ENCODE measurements at regions not wholly inside any gene's neighbourhood (a gene's known extent, or its start where the extent isn't known, plus 50 kb on each side); places are given as distances from the start of the nearest gene placed in this dataset.

DNA sequence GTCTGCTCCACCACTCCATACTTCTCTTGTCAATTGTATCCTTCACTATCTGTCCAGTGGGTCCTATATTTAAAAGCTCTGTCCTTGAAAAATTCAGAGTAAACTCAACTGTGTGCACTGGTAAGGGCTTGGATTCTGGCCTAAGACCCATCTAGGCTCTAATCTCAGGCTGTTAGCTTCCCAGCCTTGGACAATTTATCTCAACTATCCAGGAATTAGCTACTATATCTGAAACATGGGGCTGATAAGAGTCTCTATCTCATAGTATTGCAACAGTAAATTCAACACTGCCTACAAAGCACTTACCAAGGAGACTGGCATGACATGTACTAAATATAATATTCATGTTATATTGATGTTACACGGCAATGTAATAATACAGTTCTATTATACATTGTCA is 303.4 kb downstream of the XPNPEP1 start:
- TF ChIP-seq, protein P1, sequence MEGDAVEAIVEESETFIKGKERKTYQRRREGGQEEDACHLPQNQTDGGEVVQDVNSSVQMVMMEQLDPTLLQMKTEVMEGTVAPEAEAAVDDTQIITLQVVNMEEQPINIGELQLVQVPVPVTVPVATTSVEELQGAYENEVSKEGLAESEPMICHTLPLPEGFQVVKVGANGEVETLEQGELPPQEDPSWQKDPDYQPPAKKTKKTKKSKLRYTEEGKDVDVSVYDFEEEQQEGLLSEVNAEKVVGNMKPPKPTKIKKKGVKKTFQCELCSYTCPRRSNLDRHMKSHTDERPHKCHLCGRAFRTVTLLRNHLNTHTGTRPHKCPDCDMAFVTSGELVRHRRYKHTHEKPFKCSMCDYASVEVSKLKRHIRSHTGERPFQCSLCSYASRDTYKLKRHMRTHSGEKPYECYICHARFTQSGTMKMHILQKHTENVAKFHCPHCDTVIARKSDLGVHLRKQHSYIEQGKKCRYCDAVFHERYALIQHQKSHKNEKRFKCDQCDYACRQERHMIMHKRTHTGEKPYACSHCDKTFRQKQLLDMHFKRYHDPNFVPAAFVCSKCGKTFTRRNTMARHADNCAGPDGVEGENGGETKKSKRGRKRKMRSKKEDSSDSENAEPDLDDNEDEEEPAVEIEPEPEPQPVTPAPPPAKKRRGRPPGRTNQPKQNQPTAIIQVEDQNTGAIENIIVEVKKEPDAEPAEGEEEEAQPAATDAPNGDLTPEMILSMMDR (IDR thresholded peaks at IDR 0.05), result no peak
- TF ChIP-seq POLR2A (IDR thresholded peaks at IDR 0.05), result no peak

Data from testis (tissue), 2 donors.